GM21367 (cell line): ENCODE measurements at regions not wholly inside any gene's neighbourhood (a gene's known extent, or its start where the extent isn't known, plus 50 kb on each side); places are given as distances from the start of the nearest gene placed in this dataset.

Experiments used
- ATAC-seq: cut with Tn5 transposase; IDR thresholded peaks from one replicate; pipeline ENCODE4 v1.9.1; 2021; ENCODE audit not compliant: unreplicated experiment

DNA sequence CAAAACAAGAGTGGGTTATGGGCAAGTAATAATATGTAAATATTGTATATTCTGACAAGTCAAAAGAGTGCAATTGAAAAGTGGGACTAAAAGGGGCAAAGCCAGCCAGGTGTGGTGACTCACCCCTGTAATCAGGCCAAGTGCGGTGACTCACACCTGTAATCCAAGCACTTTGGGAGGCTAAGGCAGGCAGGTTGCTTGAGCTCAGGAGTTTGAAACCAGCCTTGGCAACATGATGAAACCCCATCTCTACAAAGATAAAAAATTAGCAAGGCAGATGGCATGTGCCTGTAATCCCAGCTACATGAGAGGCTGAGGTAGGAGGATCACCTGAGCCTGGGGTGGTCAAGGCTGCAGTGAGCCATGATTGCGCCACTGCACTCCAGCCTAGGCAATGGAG lies 304.0 kb downstream of the HHIPL2 start:
- ATAC-seq = no peak

DNA sequence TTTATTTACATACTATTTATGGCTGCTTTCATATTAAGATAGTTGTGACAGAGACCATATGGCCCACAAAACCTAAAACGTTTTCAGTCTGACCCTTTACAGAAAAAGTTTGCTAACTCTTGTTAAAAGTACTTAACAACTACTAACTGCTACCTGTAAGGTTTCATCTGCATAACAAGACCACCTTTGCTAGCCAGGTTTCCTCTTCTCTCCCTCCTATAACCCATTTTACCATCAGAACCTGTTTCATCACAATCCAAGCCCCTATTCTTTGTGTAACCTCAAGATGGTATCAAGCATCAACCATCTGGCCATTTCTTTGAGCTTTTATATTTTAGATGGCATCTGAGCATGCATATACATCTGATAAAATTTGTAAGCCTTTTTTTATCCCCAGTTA lies 305.4 kb downstream of the HHIPL2 start:
- ATAC-seq = no peak

GRCh38 chr1:222241410-222241809 lies 306.5 kb downstream of the HHIPL2 start:
- no peak for ATAC-seq

GRCh38 chr1:222240536-222241181 lies 307.2 kb downstream of the HHIPL2 start:
- no peak for ATAC-seq

- no peak for ATAC-seq
Observed at GRCh38 chr1:222239130-222239529, 308.8 kb downstream of the HHIPL2 start.

DNA sequence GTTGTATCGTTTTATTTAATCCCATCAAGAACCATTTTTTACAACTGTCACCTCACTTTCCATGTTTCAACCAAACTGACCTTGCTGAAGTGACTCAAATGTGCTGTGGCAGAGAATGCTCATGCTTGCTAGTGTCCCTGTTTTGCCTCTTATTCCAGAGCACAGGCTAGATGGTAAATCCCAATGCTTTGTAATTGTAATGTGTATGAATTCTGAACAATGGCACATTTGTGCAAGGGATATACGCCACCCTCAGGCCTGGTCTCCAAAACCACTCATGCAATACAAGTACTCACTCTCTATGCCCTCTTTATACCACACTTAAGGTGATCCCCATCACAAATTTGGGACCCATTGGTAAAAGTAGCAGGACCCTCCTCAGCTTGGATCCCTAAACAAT lies 313.6 kb downstream of the HHIPL2 start:
- no peak for ATAC-seq

GRCh38 chr1:222233444-222234158 lies 314.3 kb downstream of the HHIPL2 start:
- ATAC-seq = no peak

DNA sequence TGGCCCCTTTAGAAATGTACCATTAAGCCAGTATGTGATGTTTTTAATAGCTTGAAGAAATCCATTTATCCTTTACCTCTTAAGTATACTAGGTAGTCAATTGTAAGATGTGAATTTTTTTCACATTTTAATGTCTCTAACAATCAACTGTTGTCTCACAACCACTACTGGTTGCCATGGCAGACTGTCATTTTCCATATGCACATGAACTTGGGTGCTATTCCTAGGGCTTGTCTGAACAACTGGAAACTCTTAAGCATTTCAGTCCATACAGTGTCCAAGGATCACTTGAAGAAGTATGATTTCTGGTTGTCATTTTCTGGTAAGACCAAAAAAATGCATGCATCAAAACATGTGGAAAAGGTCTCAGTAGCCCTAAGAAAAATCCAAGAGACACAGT lies 315.1 kb downstream of the HHIPL2 start:
- ATAC-seq = no peak

DNA sequence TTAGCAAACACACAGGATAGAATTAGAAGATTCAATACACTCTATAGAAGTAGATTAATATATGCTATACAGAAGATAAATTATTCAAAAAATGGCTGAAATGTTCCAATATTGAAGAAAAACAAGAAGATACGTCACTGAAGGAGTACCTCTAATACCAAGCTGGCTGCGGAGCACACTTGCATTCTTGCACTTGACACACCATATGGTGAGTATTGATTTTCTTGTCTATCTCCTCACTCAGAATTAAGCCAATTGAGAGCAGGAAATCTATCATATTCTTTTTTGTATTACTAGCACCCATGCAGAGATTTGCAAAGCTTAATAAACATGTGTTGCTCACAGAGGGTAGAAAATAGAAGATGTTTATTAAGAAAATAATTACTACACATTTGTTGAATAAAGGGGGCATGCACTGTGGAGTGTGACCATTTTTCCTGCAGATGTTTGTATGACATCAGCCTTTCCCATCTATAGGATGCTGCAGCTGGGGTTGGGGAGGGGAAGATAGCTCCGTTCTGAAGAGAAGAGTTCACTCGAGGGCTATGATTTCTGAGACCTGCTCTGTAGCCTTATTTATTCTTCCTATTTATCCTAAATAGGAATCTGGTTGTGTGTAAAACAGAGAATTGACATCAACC lies 318.1 kb downstream of the HHIPL2 start:
- ATAC-seq = no peak

GRCh38 chr1:222225316-222225691 lies 322.6 kb downstream of the HHIPL2 start:
- ATAC-seq = no peak

DNA sequence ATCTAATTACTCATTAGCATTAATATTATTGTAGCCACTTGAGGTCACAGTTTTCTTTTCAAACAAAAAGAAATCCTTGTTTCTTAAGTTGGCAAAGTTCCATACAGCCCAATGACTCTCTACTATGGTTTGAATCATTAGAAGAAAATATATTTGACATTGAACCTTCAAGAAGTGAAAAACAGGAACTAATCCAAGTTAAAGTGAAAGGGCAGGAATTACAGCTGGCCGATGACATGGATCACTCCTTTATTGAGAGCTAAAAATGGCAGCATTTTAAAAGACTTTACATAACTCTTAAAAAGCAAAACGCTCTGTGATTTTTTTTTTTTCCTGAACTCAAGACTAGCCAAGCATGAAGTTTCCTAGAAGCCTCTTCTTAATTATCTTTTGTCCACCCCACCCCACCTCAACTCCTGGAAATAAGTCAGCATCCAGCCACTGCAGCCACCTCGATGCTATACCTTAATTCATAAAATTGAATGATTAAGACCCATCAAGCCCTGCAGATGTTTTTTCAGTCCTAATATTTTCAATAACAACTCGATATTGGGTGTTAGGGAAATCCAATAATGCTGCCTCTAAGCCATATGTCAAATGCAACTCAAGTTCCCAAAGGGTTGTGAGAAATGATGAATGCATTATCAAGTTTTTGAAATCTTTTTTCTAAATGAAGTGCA lies 323.1 kb downstream of the HHIPL2 start:
- no peak for ATAC-seq

DNA sequence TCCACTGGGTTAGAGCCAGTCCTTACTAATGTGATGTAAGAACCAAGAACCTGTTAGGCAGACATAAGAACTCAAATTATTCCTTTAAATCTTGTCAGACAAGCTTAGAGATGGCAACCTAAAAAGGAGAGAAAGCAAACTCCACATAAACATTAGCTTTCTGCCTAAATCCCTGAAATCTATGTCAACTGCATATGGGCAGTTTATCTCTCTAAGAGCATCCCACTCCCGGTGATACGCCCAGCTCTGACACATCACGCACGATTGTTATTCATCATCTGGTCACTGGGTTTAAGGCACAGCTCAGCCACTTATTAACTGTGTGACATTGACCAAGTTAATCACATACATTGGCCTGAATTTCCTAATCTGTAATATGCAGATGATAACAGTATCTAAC lies 323.7 kb downstream of the HHIPL2 start:
- ATAC-seq = no peak

- ATAC-seq = no peak
Observed at GRCh38 chr1:222223010-222223409, 324.9 kb downstream of the HHIPL2 start.

GRCh38 chr1:222216255-222216754 lies 331.6 kb downstream of the HHIPL2 start:
- no peak for ATAC-seq

DNA sequence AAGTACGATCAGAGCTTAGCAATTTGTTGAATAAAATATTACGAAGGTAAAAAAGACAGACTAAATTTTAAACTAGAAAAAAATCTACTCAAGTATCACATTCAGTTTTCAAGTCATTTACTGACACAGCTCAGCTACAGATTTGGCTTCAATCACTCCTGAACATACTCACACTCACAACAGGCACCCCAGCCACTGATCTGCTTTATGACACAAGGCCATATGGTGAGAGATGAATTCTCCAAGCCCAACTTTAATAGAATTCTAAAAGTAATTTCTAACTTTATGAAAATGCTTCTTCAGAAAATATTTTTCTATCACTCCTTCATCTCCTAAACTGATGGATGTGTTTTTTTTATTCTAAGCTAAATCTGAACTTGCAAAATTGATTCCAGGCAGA lies 337.1 kb downstream of the HHIPL2 start:
- ATAC-seq = no peak

GRCh38 chr1:222204475-222204874 lies 343.4 kb downstream of the HHIPL2 start:
- ATAC-seq = no peak

DNA sequence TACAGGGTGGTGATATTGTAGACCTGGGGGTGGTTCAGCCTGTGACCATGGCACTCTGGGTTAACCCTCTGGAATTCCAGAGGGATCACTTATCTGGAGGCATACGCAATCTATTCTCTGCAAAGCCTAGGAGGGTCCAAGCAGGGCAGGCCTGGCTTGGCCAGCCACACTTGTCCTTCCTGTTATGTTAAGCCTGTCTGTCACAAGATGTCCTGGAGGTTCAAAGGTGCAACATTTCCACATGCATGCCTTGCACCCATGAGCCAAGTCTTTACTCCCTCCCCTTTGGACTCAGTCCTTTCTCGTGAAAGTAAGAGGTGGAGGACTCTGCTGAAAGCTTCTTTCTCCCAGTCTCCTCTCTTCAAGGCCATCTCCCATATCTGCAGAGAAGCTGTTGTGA lies 345.1 kb downstream of the HHIPL2 start:
- no peak for ATAC-seq

DNA sequence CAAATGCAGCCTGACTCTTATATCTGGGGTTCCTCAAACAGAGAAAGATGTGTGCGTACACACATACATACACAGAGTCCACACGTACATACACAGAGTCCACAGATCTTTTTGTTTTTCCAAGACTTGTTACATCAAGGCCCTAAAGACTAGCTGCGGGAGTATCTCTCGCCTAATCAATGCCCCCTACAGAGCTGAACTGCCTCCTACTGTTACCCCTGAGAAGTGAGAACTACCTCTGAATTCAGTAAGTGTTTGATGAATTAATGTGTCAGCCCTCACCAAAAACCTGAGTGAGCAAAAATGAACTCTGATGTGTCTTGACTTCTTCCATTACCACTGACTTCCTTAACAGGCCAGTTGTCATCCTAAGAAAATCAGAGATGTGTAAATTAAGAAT lies 351.2 kb downstream of the HHIPL2 start:
- no peak for ATAC-seq

- ATAC-seq = no peak
Observed at GRCh38 chr1:222196288-222196687, 351.6 kb downstream of the HHIPL2 start.

- no peak for ATAC-seq
Observed at GRCh38 chr1:222195857-222196256, 352.0 kb downstream of the HHIPL2 start.

DNA sequence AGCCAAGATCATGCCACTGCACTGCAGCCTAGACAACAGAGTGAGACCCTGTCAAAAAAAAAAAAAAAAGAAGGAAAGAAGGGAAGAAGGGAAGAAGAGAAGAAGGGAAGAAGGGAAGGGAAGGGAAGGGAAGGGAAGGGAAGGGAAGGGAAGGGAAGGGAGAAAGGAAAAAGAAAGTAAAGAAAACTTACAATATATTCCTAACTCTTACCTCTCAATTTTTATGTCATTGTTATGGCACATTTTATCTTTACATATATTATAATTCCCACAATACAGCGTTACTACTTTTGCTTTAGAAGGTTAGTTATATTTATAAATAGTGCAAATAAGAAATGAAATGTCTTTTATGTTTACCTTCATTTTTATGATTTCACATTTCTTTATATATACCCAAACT lies 358.7 kb downstream of the HHIPL2 start:
- ATAC-seq = no peak
